HG03457 (cell line): ENCODE measurements at regions not wholly inside any gene's neighbourhood (a gene's known extent, or its start where the extent isn't known, plus 50 kb on each side); places are given as distances from the start of the nearest gene placed in this dataset.
"Not testable (repeated sequence)": the region's sequence is repeated elsewhere in the genome, so short reads cannot be mapped to it uniquely, and the experiment has no call there.

Experiments used
- ATAC-seq: cut with Tn5 transposase; IDR thresholded peaks from one replicate; pipeline ENCODE4 v1.9.1; 2021; ENCODE audit warnings: moderate number of reproducible peaks; ENCODE audit not compliant: unreplicated experiment

DNA sequence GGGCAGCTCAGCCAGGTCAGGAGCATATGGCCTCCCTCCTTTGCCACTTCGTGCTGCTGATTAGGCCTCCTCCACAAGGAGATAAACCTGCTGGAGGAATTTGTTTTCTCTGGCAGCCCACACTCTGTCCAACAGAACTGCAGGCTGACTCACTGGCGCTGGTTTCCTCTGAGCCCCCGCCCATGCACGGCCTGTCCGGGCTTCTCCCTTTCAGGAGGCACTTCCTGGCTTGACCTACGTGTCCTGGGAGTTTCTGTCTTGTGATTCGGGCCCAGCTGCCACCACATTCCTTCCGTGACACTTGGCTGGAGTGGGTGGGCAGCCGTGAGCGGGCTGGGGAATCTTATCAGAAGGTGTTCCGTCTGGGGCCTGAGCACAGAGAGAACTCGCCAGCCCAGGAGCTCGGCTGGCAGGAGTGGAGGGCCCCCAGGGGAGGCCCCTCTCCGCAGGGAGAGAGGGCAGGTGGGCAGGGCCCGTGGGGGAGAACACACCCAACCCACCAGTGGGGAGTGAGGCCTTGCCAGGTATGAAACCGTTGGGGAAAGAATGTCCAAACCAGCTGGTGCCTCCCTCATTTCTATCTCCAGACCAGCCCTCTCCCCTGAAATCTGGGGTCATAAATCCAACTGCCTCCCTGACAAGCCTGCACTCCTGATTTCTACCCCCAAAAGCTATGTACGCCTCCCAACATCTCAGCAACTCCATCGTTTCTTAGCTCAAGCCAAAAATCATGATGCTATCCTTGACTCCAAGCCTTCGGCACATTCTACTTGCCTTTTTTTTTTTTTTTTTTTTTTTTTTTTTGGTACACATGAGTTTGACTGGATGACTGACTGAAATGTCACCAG is 110.6 kb upstream of the MEF2A start:
- no peak for ATAC-seq

GRCh38 chr15:99455789-99456160 is 110.0 kb upstream of the MEF2A start:
- ATAC-seq = no peak

DNA sequence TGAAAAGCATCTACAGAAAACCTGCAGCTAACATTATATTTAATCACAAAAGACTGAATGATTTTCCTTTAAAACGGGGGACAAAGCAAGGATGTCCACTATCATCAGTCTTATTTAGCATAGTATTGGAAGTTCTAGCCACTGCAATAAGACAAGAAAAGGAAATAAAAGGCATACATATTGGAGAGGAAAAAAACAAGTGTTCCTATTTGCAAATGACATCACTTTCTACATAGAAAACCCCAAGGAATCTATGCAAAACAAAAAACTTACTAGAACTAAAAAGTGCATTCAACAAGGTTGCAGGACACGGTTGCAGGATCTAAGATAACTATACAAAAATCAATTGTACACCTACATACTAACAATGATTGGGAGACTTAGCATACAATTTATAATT is 101.6 kb upstream of the MEF2A start:
- no peak for ATAC-seq

- ATAC-seq = no peak
Measured at GRCh38 chr15:99466701-99467337, 99.0 kb upstream of the MEF2A start.

- ATAC-seq = no peak
Measured at GRCh38 chr15:99467338-99467720, 98.5 kb upstream of the MEF2A start.

- ATAC-seq = no peak
Measured at GRCh38 chr15:99467853-99468464, 97.8 kb upstream of the MEF2A start.

- ATAC-seq = not testable (repeated sequence)
Measured at GRCh38 chr15:99470204-99470603, 95.6 kb upstream of the MEF2A start.

DNA sequence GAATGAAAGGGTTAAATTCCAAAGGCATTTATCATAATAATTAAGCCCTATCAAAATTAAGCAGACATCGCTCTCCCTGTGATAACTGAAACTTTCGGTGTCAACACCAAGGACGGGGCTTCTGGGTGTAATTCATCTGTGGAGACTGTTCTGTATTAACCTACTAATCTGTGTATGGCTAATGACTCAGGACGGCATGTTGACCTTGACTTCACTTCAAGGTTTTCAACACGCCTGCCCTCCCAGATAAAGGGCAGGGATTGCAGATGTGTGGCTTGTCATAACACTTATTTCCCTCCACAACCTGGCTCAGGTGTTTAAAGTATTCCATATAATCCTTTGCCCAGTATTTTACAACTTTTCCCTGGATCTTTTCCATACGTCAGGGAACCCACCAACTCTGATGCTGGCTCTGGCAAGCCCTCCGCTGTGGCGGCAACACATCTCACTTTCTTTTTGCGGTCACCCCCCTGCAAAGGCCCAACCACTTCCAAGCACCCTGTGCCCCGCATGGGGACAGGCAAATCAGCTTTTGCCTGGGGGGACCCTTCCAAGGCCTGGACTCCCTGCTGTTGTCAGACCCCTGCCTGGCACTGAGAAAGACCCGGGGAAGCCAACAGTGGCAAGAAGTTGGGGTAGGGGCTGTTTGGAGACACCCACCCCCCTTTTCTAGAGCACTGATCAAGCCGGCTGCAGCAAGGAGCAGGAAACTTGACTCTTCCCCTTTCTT is 93.2 kb upstream of the MEF2A start:
- ATAC-seq = no peak

- ATAC-seq = no peak
Measured at GRCh38 chr15:99473981-99474906, 91.5 kb upstream of the MEF2A start.

GRCh38 chr15:99474909-99475753 is 90.7 kb upstream of the MEF2A start:
- no peak for ATAC-seq

DNA sequence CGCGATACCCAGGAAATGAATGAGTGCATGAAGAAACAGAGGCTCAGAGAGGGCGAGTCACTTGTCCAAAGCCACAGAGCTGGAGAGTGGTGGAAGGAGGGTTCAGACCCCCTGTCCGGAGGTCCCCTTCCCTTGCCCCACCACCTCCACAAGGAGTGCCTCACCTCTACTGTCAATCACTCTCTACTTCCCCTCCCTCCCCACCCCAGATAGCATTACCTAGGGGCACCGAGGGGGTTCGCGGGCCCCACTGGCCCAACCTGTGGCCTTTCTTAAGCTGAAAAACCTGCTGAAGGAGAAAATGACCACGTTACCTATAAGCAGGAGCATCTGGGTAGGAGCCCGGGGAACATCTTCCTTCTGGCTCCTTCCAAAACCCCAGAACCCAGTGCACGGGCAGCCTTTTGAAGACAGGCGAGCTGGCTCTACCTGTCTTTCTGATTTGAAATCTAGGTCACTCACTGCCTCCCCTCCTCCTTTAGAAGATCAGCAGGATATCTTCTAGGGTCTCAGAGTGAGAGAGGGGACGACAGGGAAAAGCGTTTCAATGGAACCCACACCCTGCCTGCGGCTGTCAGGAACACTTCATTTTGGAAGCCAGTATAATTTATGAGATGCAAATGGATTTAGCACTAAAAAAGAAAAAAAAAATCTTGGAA is 89.9 kb upstream of the MEF2A start:
- no peak for ATAC-seq

GRCh38 chr15:99476413-99477222 is 89.2 kb upstream of the MEF2A start:
- no peak for ATAC-seq

GRCh38 chr15:99477791-99478471 is 87.9 kb upstream of the MEF2A start:
- ATAC-seq = no peak

DNA sequence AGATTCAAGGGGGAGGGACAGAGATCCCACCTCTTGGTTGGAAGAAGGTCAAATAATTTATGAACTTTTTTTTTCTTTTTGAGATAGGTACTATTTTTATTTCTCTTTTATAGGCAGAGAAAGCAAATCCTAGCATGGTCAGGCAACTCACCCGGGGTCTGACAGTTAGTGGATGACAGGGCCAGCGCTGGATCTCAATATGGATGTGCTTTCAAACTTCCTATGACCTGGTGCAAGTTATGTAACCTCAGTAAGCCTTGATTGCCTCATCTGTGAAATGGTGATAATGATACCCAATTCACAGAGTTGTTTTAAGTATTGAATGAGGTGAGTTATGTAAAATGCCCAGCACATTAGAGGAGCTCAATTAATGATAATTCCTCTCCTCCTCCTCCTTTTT is 86.8 kb upstream of the MEF2A start:
- ATAC-seq = no peak

- no peak for ATAC-seq
Measured at GRCh38 chr15:99480016-99480810, 85.6 kb upstream of the MEF2A start.

DNA sequence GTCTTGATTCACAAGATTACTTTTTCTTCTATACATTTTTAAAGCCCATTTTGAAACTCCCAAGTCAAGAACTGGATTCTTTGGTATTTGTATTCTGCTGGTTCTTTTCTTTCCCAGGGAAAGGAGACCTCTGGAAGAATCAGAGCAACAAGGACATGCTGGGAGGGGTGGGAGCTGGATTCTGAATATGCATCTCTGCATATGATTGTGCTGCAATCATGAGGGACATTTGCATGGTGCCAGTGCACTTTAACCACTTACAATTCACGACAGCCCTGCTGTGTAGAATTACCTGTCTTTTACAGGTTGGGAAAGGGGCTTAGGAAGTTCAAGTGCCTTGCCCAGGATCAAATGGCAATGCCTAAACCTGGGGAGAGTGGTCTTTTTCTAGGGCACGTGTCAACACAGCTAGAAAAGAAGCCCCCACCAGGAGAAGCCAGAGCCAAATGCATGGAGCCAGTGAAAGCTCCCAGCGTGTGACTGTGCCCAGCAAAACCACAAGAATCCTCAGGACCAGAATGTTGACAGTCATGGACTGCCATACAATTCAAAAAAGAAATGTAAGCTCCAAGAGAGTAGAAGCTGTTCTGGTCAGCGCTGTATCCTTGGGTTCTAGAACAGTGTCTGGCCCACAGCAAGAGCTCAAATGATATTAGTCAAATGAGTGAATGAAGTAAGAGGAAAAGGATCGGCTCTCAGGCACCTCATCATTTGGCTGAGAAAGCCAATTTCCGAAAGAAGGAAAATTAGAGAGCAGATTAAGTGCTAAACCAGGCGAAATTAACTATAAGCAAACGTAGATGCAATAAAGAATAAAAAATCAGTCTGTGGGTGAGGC is 84.5 kb upstream of the MEF2A start:
- no peak for ATAC-seq
